ENCODE measurements at regions not wholly inside any gene's neighbourhood (a gene's known extent, or its start where the extent isn't known, plus 50 kb on each side); places are given as distances from the start of the nearest gene placed in this dataset.

DNA sequence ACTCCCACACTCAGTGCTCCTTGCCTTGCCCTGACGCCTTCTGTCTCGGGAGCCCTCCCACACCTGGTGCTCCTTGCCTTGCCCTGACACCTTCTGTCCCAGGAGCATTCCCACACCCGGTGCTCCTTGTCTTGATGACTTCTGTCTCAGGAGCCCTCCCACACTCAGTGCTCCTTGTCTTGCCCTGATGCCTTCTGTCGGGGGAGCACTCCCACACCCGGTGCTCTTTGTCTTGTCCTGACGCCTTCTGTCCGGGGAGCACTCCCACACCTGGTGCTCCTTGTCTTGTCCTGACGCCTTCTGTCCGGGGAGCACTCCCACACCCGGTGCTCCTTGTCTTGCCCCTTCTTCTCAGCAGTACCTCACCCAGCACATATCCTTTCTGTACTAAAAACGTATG is 207.2 kb upstream of the ADARB2 start:
- TF ChIP-seq GRHL2 (CRISPR knock-in tag; IDR thresholded peaks at IDR 0.05; ENCODE audit: insufficient replicate concordance, severe bottlenecking) = no peak
- TF ChIP-seq, protein P1, sequence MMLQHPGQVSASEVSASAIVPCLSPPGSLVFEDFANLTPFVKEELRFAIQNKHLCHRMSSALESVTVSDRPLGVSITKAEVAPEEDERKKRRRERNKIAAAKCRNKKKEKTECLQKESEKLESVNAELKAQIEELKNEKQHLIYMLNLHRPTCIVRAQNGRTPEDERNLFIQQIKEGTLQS (CRISPR knock-in tag; conservative IDR thresholded peaks at IDR 0.05) = no peak
- no peak for TF ChIP-seq NR2C2 (CRISPR knock-in tag; IDR thresholded peaks at IDR 0.05)
- no peak for TF ChIP-seq JAZF1 (CRISPR knock-in tag; IDR thresholded peaks at IDR 0.05)
- peak; percentile 43; the same call in 1 of the 2 replicates for TF ChIP-seq ZNF263 (CRISPR knock-in tag; IDR thresholded peaks at IDR 0.05; ENCODE audit: low read depth)
- Mint-ChIP-seq H3K27ac (no peak overlapping the region), H3K9me3 (peaks cover 6% of the 10 kb centered on the region; the same call in 1 of the 2 replicates), H3K4me1 (peaks cover 16% of the 10 kb centered on the region), H3K4me3 (no peak overlapping the region), H3K27me3 (ENCODE audit: low read depth) (peaks cover 21% of the 10 kb centered on the region), H3K36me3 (no peaks in the 10 kb centered on the region)
- DNase-seq (ENCODE audit: low spot score) (no peak), ATAC-seq (no peak)
- ChIA-PET POLR2A (no interaction called here), CTCF (no interaction called here)

- CTCF ChIA-PET = no interaction called here
- H3K9me3 Mint-ChIP-seq = peaks cover 6% of the 10 kb centered on the region; the same call in 1 of the 2 replicates
- no peaks in the 10 kb centered on the region for H3K36me3 Mint-ChIP-seq
- no peak overlapping the region for H3K27ac Mint-ChIP-seq
- ATAC-seq (no peak), DNase-seq (ENCODE audit: low spot score) (no peak)
- no peak for TF ChIP-seq AR (CRISPR knock-in tag; IDR thresholded peaks at IDR 0.05)
- TF ChIP-seq HMGA2 (CRISPR knock-in tag; IDR thresholded peaks at IDR 0.05) = no peak
- no peak for TF ChIP-seq NFE2L1 (CRISPR knock-in tag; IDR thresholded peaks at IDR 0.05)
- no peak for TF ChIP-seq ZNF425 (CRISPR knock-in tag; conservative IDR thresholded peaks at IDR 0.05)
- TF ChIP-seq PRRX2 (CRISPR knock-in tag; IDR thresholded peaks at IDR 0.05) = no peak
- no peak for TF ChIP-seq SOX15 (CRISPR knock-in tag; IDR thresholded peaks at IDR 0.05)
- TF ChIP-seq ELF4 (CRISPR knock-in tag; IDR thresholded peaks at IDR 0.05; ENCODE audit: low read depth) = no peak
- TF ChIP-seq NR3C1 (CRISPR knock-in tag; conservative IDR thresholded peaks at IDR 0.05; ENCODE audit: low read depth) = no peak
- H3K27me3 Mint-ChIP-seq (ENCODE audit: low read depth) = peaks cover 13% of the 10 kb centered on the region
- POLR2A ChIA-PET = no interaction called here
- H3K4me3 Mint-ChIP-seq = no peak overlapping the region
- H3K4me1 Mint-ChIP-seq = peaks cover 16% of the 10 kb centered on the region
Observed at GRCh38 chr10:1942478-1942877, 205.2 kb upstream of the ADARB2 start.

GRCh38 chr10:1939016-1939415 is 201.7 kb upstream of the ADARB2 start:
- ChIA-PET CTCF (no interaction called here), POLR2A (no interaction called here)
- Mint-ChIP-seq H3K36me3 (no peaks in the 10 kb centered on the region), H3K9me3 (no peaks in the 10 kb centered on the region), H3K4me1 (peaks cover 12% of the 10 kb centered on the region; the same call in 1 of the 2 replicates), H3K27ac (no peak overlapping the region), H3K4me3 (no peak overlapping the region), H3K27me3 (ENCODE audit: low read depth) (peaks cover 2% of the 10 kb centered on the region; the same call in 1 of the 2 replicates)
- TF ChIP-seq ETV6 (CRISPR knock-in tag; IDR thresholded peaks at IDR 0.05) (no peak), ZNF425 (CRISPR knock-in tag; conservative IDR thresholded peaks at IDR 0.05) (no peak), CDX4 (CRISPR knock-in tag; IDR thresholded peaks at IDR 0.05; ENCODE audit: borderline replicate concordance) (no peak)
- TF ChIP-seq, protein P2, sequence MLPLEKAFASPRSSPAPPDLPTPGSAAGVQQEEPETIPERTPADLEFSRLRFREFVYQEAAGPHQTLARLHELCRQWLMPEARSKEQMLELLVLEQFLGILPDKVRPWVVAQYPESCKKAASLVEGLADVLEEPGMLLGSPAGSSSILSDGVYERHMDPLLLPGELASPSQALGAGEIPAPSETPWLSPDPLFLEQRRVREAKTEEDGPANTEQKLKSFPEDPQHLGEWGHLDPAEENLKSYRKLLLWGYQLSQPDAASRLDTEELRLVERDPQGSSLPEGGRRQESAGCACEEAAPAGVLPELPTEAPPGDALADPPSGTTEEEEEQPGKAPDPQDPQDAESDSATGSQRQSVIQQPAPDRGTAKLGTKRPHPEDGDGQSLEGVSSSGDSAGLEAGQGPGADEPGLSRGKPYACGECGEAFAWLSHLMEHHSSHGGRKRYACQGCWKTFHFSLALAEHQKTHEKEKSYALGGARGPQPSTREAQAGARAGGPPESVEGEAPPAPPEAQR (CRISPR knock-in tag; IDR thresholded peaks at IDR 0.05) = no peak
- ATAC-seq (no peak), DNase-seq (ENCODE audit: low spot score) (no peak)
